Spleen (tissue), 11 donors: ENCODE measurements at regions not wholly inside any gene's neighbourhood (a gene's known extent, or its start where the extent isn't known, plus 50 kb on each side); places are given as distances from the start of the nearest gene placed in this dataset.
A peak's percentile ranks its signal among the peaks of the same experiment; 100 is the strongest.
"Not testable (repeated sequence)": the region's sequence is repeated elsewhere in the genome, so short reads cannot be mapped to it uniquely, and the experiment has no call there.

ENCODE experiments used
- DNase-seq: peaks from one replicate; pipeline ENCODE4 v3.0.0-alpha.2; 2020
- H3K27ac ChIP-seq, 8 donors: fragments of 200-600 bp; sonication (generic) in 7 of 8; 1 replicate in 4 of 8; 2 replicates in 4 of 8; pipeline versions ENCODE4 v1.5.0 to v1.8.0; 2016 to 2021; ENCODE audit warnings: inconsistent platforms in 4 of 8, mild to moderate bottlenecking in 4 of 8, moderate library complexity in 1 of 8
- H3K27me3 ChIP-seq, 7 donors: fragments of 200-600 bp; sonication (generic) in 6 of 7; replicated peaks in 1 of 7; 1 replicate in 4 of 7; 2 replicates in 3 of 7; pipeline versions ENCODE4 v1.5.0 to v1.8.0; 2016 to 2021; ENCODE audit warnings: inconsistent platforms in 3 of 7, mild to moderate bottlenecking in 1 of 7
- H3K36me3 ChIP-seq, 6 donors: fragments of 200-600 bp; sonication (generic) in 5 of 6; 1 replicate in 4 of 6; 2 replicates in 2 of 6; pipeline versions ENCODE4 v1.5.0 to v1.8.0; 2016 to 2021; ENCODE audit warnings: inconsistent platforms in 2 of 6
- H3K4me1 ChIP-seq, 6 donors: fragments of 200-600 bp; sonication (generic) in 5 of 6; 1 replicate in 3 of 6; 2 replicates in 3 of 6; pipeline versions ENCODE4 v1.5.0 to v1.8.0; 2016 to 2021; ENCODE audit warnings: inconsistent platforms in 3 of 6
- H3K4me3 ChIP-seq, 8 donors: fragments of 200-600 bp; sonication (generic) in 7 of 8; 1 replicate in 4 of 8; 2 replicates in 4 of 8; pipeline versions ENCODE4 v1.5.0 to v1.8.0; 2016 to 2021; ENCODE audit warnings: inconsistent platforms in 4 of 8, mild to moderate bottlenecking in 4 of 8, moderate library complexity in 2 of 8
- H3K9me3 ChIP-seq, 8 donors: fragments of 200-600 bp; sonication (generic) in 7 of 8; 1 replicate in 4 of 8; 2 replicates in 4 of 8; pipeline versions ENCODE4 v1.5.0 to v1.8.0; 2016 to 2021; ENCODE audit warnings: inconsistent platforms in 4 of 8
- CTCF ChIP-seq, 11 experiments: fragments of 200-600 bp in 7 of 11; fragments of 450-650 bp in 4 of 11; sonication (generic) in 4 of 11; IDR thresholded peaks in 8 of 11; conservative IDR thresholded peaks in 3 of 11; 1 replicate in 7 of 11; 2 replicates in 4 of 11; pipeline versions ENCODE4 v1.4.0 to v1.8.0; 2016 to 2021; ENCODE audit warnings: antibody characterized with exemption in 11 of 11, inconsistent platforms in 4 of 11, mild to moderate bottlenecking in 1 of 11
- POLR2A ChIP-seq, 3 donors: fragments of 450-650 bp; IDR thresholded peaks; one replicate each; pipeline ENCODE4 v1.5.1; 2017; ENCODE audit warnings: antibody characterized with exemption in 3 of 3, mild to moderate bottlenecking in 1 of 3
- POLR2AphosphoS5 ChIP-seq, 3 donors: sonication (generic); formaldehyde crosslinking; IDR thresholded peaks; one replicate each; pipeline ENCODE4 v1.5.1; 2017; ENCODE audit warnings: antibody characterized with exemption in 3 of 3
- WGBS, 5 donors: extraction: QIAGEN DNeasy Blood & Tissue Kit in 3 of 5; methylation state at CpG; one replicate each; pipeline versions ENCODE4 v1.1.5 to v1.1.7; 2013 to 2018; 5-methylcytosine and 5-hydroxymethylcytosine counted together
- intact Hi-C: fragments of 100-400 bp; cut with DNase I; formaldehyde crosslinking; loops from one replicate; pipeline ENCODE4 v1.15.0; 2023; ENCODE audit warnings: low total_unique reads
- donor health status: healthy with polysubstance abuse.
- donor health status: DM: no; HTN: no; CAD: no; lungs with moderate emphysema.
- donor health status: DM: no; HTN: no; CAD: no.
- donor health status: Bipolar disorder and iron deficiency.
- donor health status: healthy.
- donor health status: DM: no; HTN: no; CAD: no.
- donor health status: DM: yes; HTN: yes; CAD: no.

- H3K4me3 ChIP-seq = no peak overlapping the region
- H3K27me3 ChIP-seq = peaks cover 0 to 20% (median 0%) of the 10 kb centered on the region in 7 donors
- no peak for DNase-seq
- no peak for TF ChIP-seq CTCF (IDR thresholded peaks at IDR 0.05 in 8 of 11, conservative IDR thresholded peaks at IDR 0.05 in 3 of 11)
- no peaks in the 10 kb centered on the region for H3K9me3 ChIP-seq
- 85 to 97% (median 88%) methylated on average over 5 of the region's 5 CpGs for WGBS, 5 donors
- H3K27ac ChIP-seq = no peak overlapping the region
- intact Hi-C loops = no loop called here
- peaks cover 0 to 22% (median 6%) of the 10 kb centered on the region in 6 donors for H3K4me1 ChIP-seq
- no peaks in the 10 kb centered on the region for H3K36me3 ChIP-seq
These were observed 54.7 kb upstream of the NXT1 start for GRCh38 chr20:23295934-23296333.

DNA sequence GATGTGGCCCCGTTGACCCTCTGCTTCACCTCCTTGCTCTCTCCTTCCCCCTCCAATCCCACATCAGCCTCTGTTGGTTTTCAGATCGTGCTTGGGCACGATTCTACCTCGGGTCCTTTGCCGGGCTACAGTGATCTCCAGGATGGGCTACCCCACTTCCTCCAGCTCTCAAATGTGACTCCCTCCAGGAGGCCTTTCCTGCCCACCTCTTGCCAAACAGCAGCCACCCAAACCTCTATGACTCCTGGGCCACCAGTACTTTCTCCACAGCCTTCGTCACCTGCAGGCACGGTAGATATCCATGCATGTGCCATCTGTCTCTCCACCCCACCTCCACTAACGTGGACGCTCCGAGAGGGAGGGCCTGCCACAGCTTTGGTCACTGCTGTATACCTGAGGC lies 55.9 kb upstream of the NXT1 start:
- H3K4me3 ChIP-seq = no peak overlapping the region
- intact Hi-C loops = no loop called here
- no peak for DNase-seq
- H3K36me3 ChIP-seq = no peaks in the 10 kb centered on the region
- peaks cover 0 to 35% (median 12%) of the 10 kb centered on the region in 6 donors for H3K4me1 ChIP-seq
- TF ChIP-seq POLR2AphosphoS5 (IDR thresholded peaks at IDR 0.05) (no peak), CTCF (IDR thresholded peaks at IDR 0.05 in 8 of 11, conservative IDR thresholded peaks at IDR 0.05 in 3 of 11) (no peak), POLR2A (IDR thresholded peaks at IDR 0.05) (no peak)
- no peak overlapping the region for H3K27ac ChIP-seq
- WGBS, 5 donors = 79 to 93% (median 91%) methylated on average over 10 of the region's 10 CpGs
- H3K27me3 ChIP-seq = peaks cover 0 to 15% (median 0%) of the 10 kb centered on the region in 7 donors
- no peaks in the 10 kb centered on the region for H3K9me3 ChIP-seq

- Histone ChIP-seq H3K27ac (peak overlapping the region in 6 of 8 donors; percentile 16 to 73 (median 50)), H3K4me1 (peaks cover 0 to 40% (median 12%) of the 10 kb centered on the region in 6 donors), H3K4me3 (no peak overlapping the region), H3K27me3 (peaks cover 0 to 20% (median 0%) of the 10 kb centered on the region in 7 donors), H3K9me3 (no peaks in the 10 kb centered on the region), H3K36me3 (no peaks in the 10 kb centered on the region)
- 67 to 85% (median 82%) methylated on average over 6 of the region's 6 CpGs for WGBS, 5 donors
- no peak for DNase-seq
- TF ChIP-seq POLR2A (IDR thresholded peaks at IDR 0.05) (no peak), CTCF (IDR thresholded peaks at IDR 0.05 in 8 of 11, conservative IDR thresholded peaks at IDR 0.05 in 3 of 11) (no peak), POLR2AphosphoS5 (IDR thresholded peaks at IDR 0.05) (no peak)
- intact Hi-C loops = no loop called here
These were observed 56.4 kb upstream of the NXT1 start for GRCh38 chr20:23294166-23294565.

- WGBS, 5 donors = 51 to 76% (median 59%) methylated on average over 6 of the region's 6 CpGs
- H3K4me1 ChIP-seq = peaks cover 0 to 41% (median 12%) of the 10 kb centered on the region in 6 donors
- TF ChIP-seq POLR2A (IDR thresholded peaks at IDR 0.05) = no peak
- TF ChIP-seq POLR2AphosphoS5 (IDR thresholded peaks at IDR 0.05) = peak in 2 of 3 donors; percentile 28 to 84
- no peaks in the 10 kb centered on the region for H3K36me3 ChIP-seq
- peak; percentile 51 for DNase-seq
- no peaks in the 10 kb centered on the region for H3K9me3 ChIP-seq
- peaks cover 0 to 24% (median 0%) of the 10 kb centered on the region in 7 donors for H3K27me3 ChIP-seq
- H3K4me3 ChIP-seq = no peak overlapping the region
- peak overlapping the region in 7 of 8 donors; percentile 45 to 73 (median 56) for H3K27ac ChIP-seq
- intact Hi-C loops = no loop called here
These were observed 56.9 kb upstream of the NXT1 start for GRCh38 chr20:23293689-23294088.

DNA sequence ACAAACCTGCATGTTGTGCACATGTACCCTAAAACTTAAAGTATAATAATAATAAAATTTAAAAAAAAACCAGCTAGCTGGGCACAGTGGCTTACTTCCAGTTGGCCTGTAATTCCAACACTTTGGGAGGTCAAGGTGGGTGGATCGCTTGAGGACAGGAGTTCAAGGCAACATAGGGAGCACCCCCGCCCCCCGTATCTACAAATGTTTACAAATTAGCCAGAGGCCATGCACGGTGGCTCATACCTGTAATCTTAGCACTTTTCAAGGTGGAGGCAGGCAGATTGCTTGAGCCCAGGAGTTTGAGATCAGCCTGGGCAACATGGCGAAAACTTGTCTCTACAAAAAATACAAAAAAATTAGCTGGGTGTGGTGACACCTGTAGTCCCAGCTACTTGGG lies 58.3 kb upstream of the NXT1 start:
- H3K4me3 ChIP-seq, intact Hi-C loops, H3K27ac ChIP-seq, H3K9me3 ChIP-seq, H3K36me3 ChIP-seq: not testable (repeated sequence)
- Histone ChIP-seq H3K27me3 (peaks cover 0 to 37% (median 0%) of the 10 kb centered on the region in 7 donors), H3K4me1 (peaks cover 0 to 41% (median 12%) of the 10 kb centered on the region in 6 donors)
- WGBS, 5 donors = 71 to 90% (median 88%) methylated on average over 5 of the region's 5 CpGs
- peak; percentile 29 for DNase-seq
